ENCODE measurements at regions not wholly inside any gene's neighbourhood (a gene's known extent, or its start where the extent isn't known, plus 50 kb on each side); places are given as distances from the start of the nearest gene placed in this dataset.
"Not testable (repeated sequence)": the region's sequence is repeated elsewhere in the genome, so short reads cannot be mapped to it uniquely, and the experiment has no call there.

DNA sequence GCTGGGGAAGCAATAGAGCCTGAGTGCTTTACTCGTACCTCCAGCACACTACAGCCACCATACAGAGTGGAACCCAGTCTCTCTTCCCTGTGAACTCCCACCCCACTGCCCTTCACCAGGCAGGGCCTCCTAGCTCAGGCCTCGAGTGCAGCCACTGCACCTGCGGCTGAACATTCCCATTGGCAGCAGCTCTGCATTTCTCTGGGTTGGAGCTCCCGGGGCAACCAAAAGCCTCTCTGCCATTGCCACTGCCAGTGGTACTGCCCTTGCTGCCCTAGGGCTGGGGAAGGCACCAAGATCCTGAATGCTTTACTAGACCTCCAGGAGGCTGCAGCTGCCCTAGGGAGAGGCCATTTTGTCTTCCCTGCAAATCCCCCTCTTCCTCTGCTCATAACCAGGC, 266.8 kb downstream of the TDRD3 start:
- no peak for DNase-seq

DNA sequence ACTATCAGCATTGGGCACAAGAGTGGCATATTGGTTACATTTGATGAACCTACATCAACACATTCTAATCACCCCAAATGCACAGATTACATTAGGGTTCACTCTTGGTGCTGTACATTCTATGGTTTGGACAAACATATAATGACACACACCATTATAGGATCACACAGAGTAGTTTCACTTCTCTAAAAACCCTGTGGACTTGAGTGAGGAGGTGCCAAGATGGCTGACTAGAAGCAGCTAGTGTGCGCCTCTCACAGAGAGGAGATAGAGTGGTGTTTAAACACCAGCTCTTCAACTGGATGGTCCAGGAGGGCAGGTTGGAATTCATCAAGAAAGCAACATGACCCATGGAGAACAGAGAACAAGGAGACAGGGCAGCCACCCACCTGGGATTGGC, 265.6 kb downstream of the TDRD3 start:
- DNase-seq, result no peak

DNA sequence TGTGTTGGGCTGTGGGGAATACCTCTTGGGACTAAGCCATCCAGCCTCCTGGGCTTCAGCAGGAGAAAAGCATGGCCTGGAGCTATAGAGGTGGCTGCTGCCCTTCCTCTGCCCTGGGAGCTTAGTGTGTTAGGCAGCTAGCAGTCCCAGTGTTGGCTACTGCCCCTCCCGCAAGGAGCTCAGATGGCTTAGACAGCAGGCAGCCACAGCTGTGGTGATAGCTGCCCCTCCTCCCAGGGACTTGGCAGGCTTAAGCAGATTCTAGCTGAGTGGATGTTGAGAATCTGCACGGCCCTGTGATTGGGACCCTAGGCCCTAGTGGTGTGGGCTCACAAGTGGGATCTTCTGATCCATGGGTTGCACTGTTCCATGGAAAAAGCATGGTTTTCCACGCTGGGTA, 264.5 kb downstream of the TDRD3 start:
- no peak for DNase-seq

GRCh38 chr13:60657586-60657985, 260.6 kb downstream of the TDRD3 start:
- not testable (repeated sequence) for DNase-seq

DNA sequence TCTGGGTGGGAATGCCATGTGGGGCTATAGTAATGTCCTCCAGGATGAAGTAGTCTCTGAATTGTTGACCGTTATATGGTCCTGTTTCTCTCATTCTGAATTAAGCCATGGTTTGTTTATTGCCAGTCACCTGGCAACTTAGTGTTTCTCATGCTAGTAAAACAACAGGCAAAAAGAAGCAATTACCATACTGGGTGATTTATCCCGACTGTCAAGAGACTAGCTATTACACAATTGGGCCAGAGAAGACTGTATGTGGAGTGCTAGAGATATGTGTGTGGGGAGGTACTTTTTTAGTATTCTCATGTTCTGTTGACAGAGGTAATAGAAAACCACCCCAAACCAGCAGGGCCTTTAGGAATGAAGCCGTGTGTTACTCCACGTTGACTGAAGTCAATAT, 258.2 kb downstream of the TDRD3 start:
- no peak for DNase-seq

- DNase-seq, result no peak
Observed at GRCh38 chr13:60654415-60654814, 257.4 kb downstream of the TDRD3 start.

DNA sequence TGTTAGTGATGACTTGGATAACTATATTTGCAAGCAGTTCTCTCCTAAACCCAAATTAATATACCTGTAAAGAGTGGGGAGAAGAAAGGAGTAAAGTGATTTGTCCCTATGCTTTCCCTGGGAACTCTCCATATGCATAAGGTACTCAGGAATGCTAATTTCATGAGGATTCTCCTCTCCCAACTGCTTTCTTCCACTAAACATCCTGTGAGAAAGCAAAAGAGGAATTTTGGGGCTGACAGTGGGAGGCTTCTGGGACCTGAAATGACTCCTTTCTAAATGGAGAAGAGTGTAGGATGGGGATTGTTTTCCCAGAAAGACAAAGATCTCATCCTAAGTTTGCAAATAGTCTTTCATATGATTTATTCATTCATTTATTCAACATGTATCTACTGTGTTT, 250.5 kb downstream of the TDRD3 start:
- no peak for DNase-seq

DNA sequence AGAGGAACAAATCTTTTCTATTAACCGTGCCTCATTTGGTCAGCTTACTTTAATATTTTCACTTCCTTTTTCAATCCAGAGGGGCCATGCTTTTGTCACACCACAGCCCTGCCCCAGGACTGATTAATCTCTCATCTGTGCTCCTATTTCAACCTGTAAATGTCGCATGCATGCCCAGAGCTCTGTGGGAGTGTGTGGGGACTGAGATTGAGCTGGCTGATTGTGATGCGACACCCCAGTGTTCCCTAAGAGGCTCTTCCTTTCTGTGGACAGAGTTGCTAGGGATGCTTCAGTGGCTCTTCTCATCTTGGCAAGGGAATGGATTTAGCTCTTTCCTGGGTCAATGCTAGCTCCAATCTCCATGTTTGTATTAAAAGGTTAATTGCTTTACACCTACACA, 249.6 kb downstream of the TDRD3 start:
- DNase-seq, result no peak

DNA sequence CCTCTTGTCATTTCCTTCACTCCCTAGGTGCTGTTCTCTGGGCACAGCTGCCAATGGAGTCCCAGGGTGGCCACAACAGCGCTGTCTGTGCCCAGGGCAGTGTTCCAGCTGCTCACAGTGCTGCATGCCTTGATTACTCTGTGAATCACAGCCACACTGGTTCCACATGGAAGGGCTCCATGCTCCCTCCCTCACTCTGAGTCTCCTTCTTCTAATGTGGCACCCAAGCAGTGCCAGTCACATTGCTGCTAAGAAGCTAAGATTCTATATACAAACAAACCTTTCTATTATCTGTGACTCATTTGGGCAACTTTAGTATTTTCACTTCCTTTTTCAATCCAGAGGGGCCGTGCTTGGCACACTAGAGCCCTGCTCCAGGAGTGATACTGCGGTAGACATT, 248.7 kb downstream of the TDRD3 start:
- DNase-seq, result no peak

GRCh38 chr13:60642552-60642951, 245.5 kb downstream of the TDRD3 start:
- DNase-seq, result no peak

DNA sequence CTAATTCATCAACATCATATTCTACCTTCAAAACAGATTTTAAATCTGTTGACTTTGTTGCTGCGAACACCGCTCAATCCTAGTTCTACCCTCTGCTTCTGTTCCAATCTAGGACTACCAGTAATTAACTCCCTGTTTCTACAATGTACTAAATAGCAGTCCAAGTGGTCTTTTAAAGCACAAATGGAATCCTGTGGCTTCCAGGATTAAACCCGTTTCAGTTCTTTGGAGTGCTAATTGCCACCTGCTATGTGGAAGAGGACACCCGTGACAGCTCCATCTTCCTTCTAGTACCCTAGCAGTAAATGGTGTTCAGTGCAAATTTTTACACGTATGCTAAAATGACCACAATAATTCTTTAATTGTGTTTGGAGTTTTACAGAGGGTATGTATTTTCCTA, 232.1 kb downstream of the TDRD3 start:
- no peak for DNase-seq

DNA sequence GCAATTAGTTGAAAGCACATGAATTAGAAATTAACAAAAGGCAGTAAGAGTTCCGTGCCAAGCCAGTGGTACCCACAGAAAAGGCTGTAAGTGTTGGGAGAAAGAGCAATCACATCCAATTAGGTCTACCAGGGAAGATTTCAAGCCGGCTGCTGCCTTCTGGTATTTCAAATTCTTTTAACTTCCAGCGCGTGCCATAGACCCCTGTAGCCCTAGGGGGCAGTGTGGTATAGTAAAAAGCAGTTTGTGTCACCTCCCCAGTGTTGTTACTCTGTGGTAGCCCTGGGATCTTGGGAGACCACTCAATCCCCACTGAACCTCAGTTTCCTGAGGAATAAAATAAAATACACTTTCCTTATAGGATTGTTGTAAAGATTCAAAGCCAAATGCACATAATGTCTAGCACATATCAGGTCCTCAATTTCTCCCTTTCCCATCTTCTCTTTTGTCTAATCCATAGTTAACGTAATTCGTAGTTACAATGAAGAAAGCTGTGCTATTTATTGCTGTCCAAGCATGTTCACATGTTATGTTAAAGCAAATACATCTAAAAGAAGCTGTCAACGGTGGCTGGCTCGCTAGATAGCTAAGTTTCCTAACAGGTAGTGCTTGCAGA, 230.2 kb downstream of the TDRD3 start:
- DNase-seq, result peak; percentile 24
